ENCODE measurements at regions not wholly inside any gene's neighbourhood (a gene's known extent, or its start where the extent isn't known, plus 50 kb on each side); places are given as distances from the start of the nearest gene placed in this dataset.

GRCh38 chr6:168183613-168183970 is 104.6 kb upstream of the FRMD1 start:
- TF ChIP-seq CTCF (IDR thresholded peaks at IDR 0.05) (no peak), POLR2A (IDR thresholded peaks at IDR 0.05) (no peak)

Data from testis (tissue), 2 donors.